K562 (cell line): ENCODE measurements at regions not wholly inside any gene's neighbourhood (a gene's known extent, or its start where the extent isn't known, plus 50 kb on each side); places are given as distances from the start of the nearest gene placed in this dataset.

Experiments used
- ATAC-seq: fragments of 200-7000 bp; cut with Tn5 transposase; 3 replicates; pipeline ENCODE4 v1.9.1; 2020; ENCODE audit warnings: moderate library complexity
- BruUV-seq: library from RNA; stranded (reverse); fragments of 400-500 nt; replicated peaks from 2 replicates; lab custom pipeline; 2021; lab: Mats Ljungman, UMichigan
- CTCF ChIA-PET: fragments of 300-600 bp; formaldehyde crosslinking; extraction: SDS; loops from one replicate; lab custom pipeline; 2021; ENCODE audit warnings: low intra/inter-chr PET ratio; lab: Yijun Ruan, JAX
- POLR2A ChIA-PET: fragments of 300-600, 350-650 bp; sonication (Branson Sonifier 250); formaldehyde crosslinking; extraction: SDS; loops from one replicate; lab custom pipeline; 2021; ENCODE audit warnings: antibody characterized with exemption, inconsistent platforms; lab: Yijun Ruan, JAX
- DNase-seq, 4 experiments: peaks; one replicate each; pipeline versions ENCODE4 v3.0.0 to v3.0.0-alpha.2; 2011 to 2018; ENCODE audit warnings: low spot score in 3 of 4, mixed read lengths in 3 of 4; ENCODE audit errors: extremely low read depth in 1 of 4
- FAIRE-seq: peaks from 2 replicates; lab custom pipeline; 2011; peaks lifted over from hg19 to GRCh38; lab: Jason Lieb, UNC
- H2AFZ ChIP-seq: 2 replicates; pipeline ENCODE4 v1.6.0; 2011; ENCODE audit warnings: low read depth, low read length, control low read depth, inconsistent platforms
- H3K27ac ChIP-seq: fragments of 200-600 bp; 3 replicates; pipeline ENCODE4 v1.8.0; 2011; ENCODE audit warnings: low read depth, mild to moderate bottlenecking, control low read depth, inconsistent platforms, low read length, moderate library complexity, mixed read lengths; ENCODE audit errors: extremely low read depth
- H3K27me3 ChIP-seq, 2 experiments: fragments of 300-600 bp in 1 of 2; 2 replicates in 1 of 2; 3 replicates in 1 of 2; pipeline versions ENCODE4 v1.6.0 to v1.8.0; 2011; ENCODE audit warnings: inconsistent platforms in 2 of 2, low read length in 2 of 2, mild to moderate bottlenecking in 1 of 2, mixed read lengths in 1 of 2, moderate library complexity in 1 of 2; ENCODE audit not compliant: control insufficient read depth in 2 of 2, insufficient read depth in 2 of 2
- H3K36me3 ChIP-seq: fragments of 300-600 bp; 3 replicates; pipeline ENCODE4 v1.8.0; 2011; ENCODE audit warnings: mild to moderate bottlenecking, low read length, inconsistent platforms; ENCODE audit not compliant: control insufficient read depth, insufficient read depth
- H3K4me1 ChIP-seq, 2 experiments: fragments of 200-600 bp in 1 of 2; replicated peaks in 1 of 2; 2 replicates in 1 of 2; 3 replicates in 1 of 2; pipeline versions ENCODE4 v1.5.1 to v1.8.0; 2011; ENCODE audit warnings: inconsistent platforms in 2 of 2, low read length in 2 of 2, mild to moderate bottlenecking in 1 of 2, mixed read lengths in 1 of 2, moderate library complexity in 1 of 2; ENCODE audit not compliant: control insufficient read depth in 2 of 2, insufficient read depth in 2 of 2
- H3K4me2 ChIP-seq: 2 replicates; pipeline ENCODE4 v1.6.1; 2011; ENCODE audit warnings: low read length, control low read depth, inconsistent platforms, mixed read lengths; ENCODE audit not compliant: insufficient read depth
- H3K4me3 ChIP-seq: fragments of 200-600 bp; sonication (generic), shearing (Covaris generic); 2 replicates; pipeline ENCODE4 v1.5.1; 2016; ENCODE audit warnings: control low read depth, inconsistent platforms
- H3K79me2 ChIP-seq: fragments of 200-600 bp; 3 replicates; pipeline ENCODE4 v1.8.0; 2011; ENCODE audit warnings: low read length, inconsistent platforms; ENCODE audit not compliant: control insufficient read depth, insufficient read depth
- H3K9ac ChIP-seq, 2 experiments: 2 replicates each; pipeline versions ENCODE4 v1.6.0 to v1.6.1; 2011; ENCODE audit warnings: low read depth in 2 of 2, low read length in 2 of 2, control low read depth in 1 of 2, inconsistent platforms in 1 of 2, mild to moderate bottlenecking in 1 of 2, mixed read lengths in 1 of 2; ENCODE audit not compliant: insufficient read depth in 1 of 2
- H3K9me1 ChIP-seq: one replicate; pipeline ENCODE4 v1.6.0; 2011; ENCODE audit warnings: inconsistent platforms, mild to moderate bottlenecking, low read length, moderate library complexity; ENCODE audit not compliant: control insufficient read depth, insufficient read depth
- H3K9me3 ChIP-seq: replicated peaks from 2 replicates; pipeline ENCODE4 v1.5.1; 2011; ENCODE audit warnings: low read depth, low read length, inconsistent platforms; ENCODE audit not compliant: control insufficient read depth, insufficient read depth
- H4K20me1 ChIP-seq: replicated peaks from 2 replicates; pipeline ENCODE4 v1.6.1; 2011; ENCODE audit warnings: low read length, inconsistent platforms, mixed read lengths; ENCODE audit not compliant: control insufficient read depth, insufficient read depth
- DDX20 ChIP-seq: fragments of 450-650 bp; IDR thresholded peaks from 2 replicates; pipeline ENCODE4 v1.6.1; 2016; ENCODE audit warnings: missing genetic modification characterization, low read depth, mild to moderate bottlenecking, missing compliant biosample characterization, moderate library complexity
- FUS ChIP-seq: fragments of 200-400 bp; formaldehyde crosslinking; optimal IDR thresholded peaks from 2 replicates; pipeline ENCODE3; 2017; ENCODE audit warnings: low read depth, low read length
- GTF2F1 ChIP-seq: IDR thresholded peaks from 2 replicates; pipeline ENCODE4 v1.6.1; 2011; ENCODE audit warnings: low read depth, low read length, improper control_type of control experiment
- HNRNPK ChIP-seq: fragments of 200-400 bp; formaldehyde crosslinking; IDR thresholded peaks from one replicate; pipeline ENCODE4 v1.6.1; 2018; ENCODE audit warnings: mild to moderate bottlenecking, low read depth, low read length; ENCODE audit not compliant: poor library complexity, severe bottlenecking
- HSF4 ChIP-seq: fragments of 250-450 bp; sonication (Bioruptor Pico); IDR thresholded peaks from 2 replicates; pipeline ENCODE4 v2.1.2; 2022; ENCODE audit warnings: mild to moderate bottlenecking, moderate library complexity, borderline replicate concordance
- MITF ChIP-seq: IDR thresholded peaks from 2 replicates; pipeline ENCODE4 v1.6.1; 2014; ENCODE audit warnings: antibody characterized with exemption
- NFE2 ChIP-seq: IDR thresholded peaks from 2 replicates; pipeline ENCODE4 v1.6.1; 2014; ENCODE audit warnings: antibody characterized with exemption, low read depth
- NR1H2 ChIP-seq: sonication (generic); formaldehyde crosslinking; IDR thresholded peaks from 2 replicates; pipeline ENCODE4 v1.4.0; 2020; ENCODE audit warnings: mild to moderate bottlenecking, missing genetic modification reagents
- POLR2G ChIP-seq: fragments of 200-400 bp; formaldehyde crosslinking; IDR thresholded peaks from 2 replicates; pipeline ENCODE4 v1.6.1; 2017; ENCODE audit warnings: low read depth, mild to moderate bottlenecking, antibody characterized with exemption, low read length, moderate library complexity
- PTTG1 ChIP-seq: fragments of 450-650 bp; IDR thresholded peaks from 2 replicates; pipeline ENCODE4 v1.6.1; 2016; ENCODE audit warnings: low read depth, mild to moderate bottlenecking, missing genetic modification characterization, missing compliant biosample characterization
- RBM15 ChIP-seq: fragments of 200-400 bp; formaldehyde crosslinking; IDR thresholded peaks from 2 replicates; pipeline ENCODE4 v1.6.1; 2018; ENCODE audit warnings: mild to moderate bottlenecking, low read length, moderate library complexity; ENCODE audit not compliant: insufficient read depth
- STAG1 ChIP-seq: sonication (generic); formaldehyde crosslinking; IDR thresholded peaks from 2 replicates; pipeline ENCODE4 v1.5.0; 2020; ENCODE audit warnings: missing genetic modification reagents, borderline replicate concordance
- STAT5A ChIP-seq: IDR thresholded peaks from 2 replicates; pipeline ENCODE4 v1.6.1; 2012; ENCODE audit warnings: low read length, inconsistent platforms, borderline replicate concordance
- ZNF12 ChIP-seq: sonication (generic); formaldehyde crosslinking; IDR thresholded peaks from 2 replicates; pipeline ENCODE4 v1.4.0; 2020; ENCODE audit warnings: mild to moderate bottlenecking, missing genetic modification reagents
- ZNF124 ChIP-seq: sonication (generic); formaldehyde crosslinking; IDR thresholded peaks from 2 replicates; pipeline ENCODE4 v1.8.1; 2022; ENCODE audit warnings: missing genetic modification reagents
- WGBS: fragments of 100-300 bp; shearing (Covaris generic); methylation state at CpG from one replicate; pipeline ENCODE4 v1.1.6; 2016; ENCODE audit warnings: low coverage, mixed read lengths; ENCODE audit not compliant: insufficient coverage; ENCODE audit errors: missing lambda C conversion rate; 5-methylcytosine and 5-hydroxymethylcytosine counted together
- in situ Hi-C: fragments of 300-500 bp; cut with MboI; formaldehyde crosslinking; loops from 4 replicates; pipeline ENCODE4 v1.15.0; 2018; ENCODE audit warnings: inconsistent platforms, mixed read lengths
- intact Hi-C: fragments of 100-400 bp; cut with micrococcal nuclease; formaldehyde crosslinking; loops from 2 replicates; pipeline ENCODE4 v1.14.2; 2022

- no peak overlapping the region for H3K27ac ChIP-seq
- WGBS, result 0% methylated on average over 1 of the region's 1 CpG
- ChIA-PET CTCF (no interaction called here), POLR2A (no interaction called here)
- H3K4me1 ChIP-seq, result no peaks in the 10 kb centered on the region
- no peak overlapping the region for H3K4me3 ChIP-seq
- H3K9me3 ChIP-seq, result no peaks in the 10 kb centered on the region
- H2AFZ ChIP-seq, result no peak overlapping the region
- ATAC-seq, result no peak
- in situ Hi-C loops, result no loop called here
- no peaks in the 10 kb centered on the region for H4K20me1 ChIP-seq
- no peak overlapping the region for H3K9ac ChIP-seq
- no peaks in the 10 kb centered on the region for H3K36me3 ChIP-seq
- H3K79me2 ChIP-seq, result no peaks in the 10 kb centered on the region
- no TSS peak for BruUV-seq
- DNase-seq, result no peak
- no peaks in the 10 kb centered on the region for H3K9me1 ChIP-seq
- H3K4me2 ChIP-seq, result no peak overlapping the region
- TF ChIP-seq ZNF12, result no peak
- TF ChIP-seq ZNF124 (CRISPR knock-in tag), result no peak
- TF ChIP-seq POLR2G, result no peak
- no peak for TF ChIP-seq GTF2F1
- TF ChIP-seq HSF4 (CRISPR knock-in tag), result no peak
- TF ChIP-seq MITF, result no peak
- TF ChIP-seq RBM15, result no peak
- no peak for TF ChIP-seq NR1H2 (CRISPR knock-in tag)
- no peak for TF ChIP-seq HNRNPK
- TF ChIP-seq STAG1 (CRISPR knock-in tag), result no peak
- TF ChIP-seq PTTG1 (tag), result no peak
- no peak for TF ChIP-seq DDX20 (tag)
- TF ChIP-seq STAT5A, result no peak
- TF ChIP-seq NFE2, result no peak
- TF ChIP-seq FUS, result no peak
- H3K27me3 ChIP-seq, result no peaks in the 10 kb centered on the region
- intact Hi-C loops, result no loop called here
- FAIRE-seq, result no peak
These were observed 95.3 kb upstream of the RSPO3 start for GRCh38 chr6:127023001-127023778.
